ENCODE measurements at regions not wholly inside any gene's neighbourhood (a gene's known extent, or its start where the extent isn't known, plus 50 kb on each side); places are given as distances from the start of the nearest gene placed in this dataset.

DNA sequence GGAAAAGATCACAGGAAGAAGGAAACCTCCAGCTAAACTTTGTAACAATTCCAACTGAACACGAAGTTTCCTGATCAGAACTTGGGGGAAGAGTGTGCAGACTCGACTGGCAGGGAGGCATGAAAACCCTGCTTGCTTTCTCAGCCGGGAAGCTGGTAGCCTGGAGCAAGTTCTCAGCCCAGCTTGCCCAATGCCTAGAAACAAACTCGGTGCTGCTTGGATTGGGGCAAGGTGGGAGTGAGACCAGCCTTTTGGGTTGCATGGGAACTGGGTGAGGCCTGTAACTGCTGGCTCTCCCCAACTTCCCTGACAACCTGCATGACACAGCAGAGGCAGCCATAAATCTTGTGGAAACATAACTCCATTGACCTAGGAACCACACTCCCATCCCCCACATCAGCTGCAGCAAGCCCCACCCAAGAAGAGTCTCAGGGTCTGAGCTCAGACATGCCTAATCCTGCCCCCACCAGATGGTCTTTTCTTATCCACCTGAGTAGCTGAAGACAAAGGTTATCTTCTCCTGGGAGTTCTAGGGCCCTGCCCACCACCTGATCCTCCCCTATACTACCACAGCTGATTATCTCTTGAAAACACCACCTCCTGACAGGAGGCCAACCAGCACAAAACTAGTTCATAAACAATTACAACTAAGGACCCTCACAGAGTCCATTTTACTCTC, 1859.7 kb upstream of the CELF4 start:
- Histone ChIP-seq H3K4me1 (no peaks in the 10 kb centered on the region), H3K27me3 (no peaks in the 10 kb centered on the region), H3K27ac (no peak overlapping the region), H3K4me3 (no peak overlapping the region), H3K9me3 (no peaks in the 10 kb centered on the region), H3K36me3 (no peaks in the 10 kb centered on the region)
- ATAC-seq (ENCODE audit: low FRiP score in 2 of 2) (no peak), DNase-seq (no peak)
- TF ChIP-seq, protein P1, sequence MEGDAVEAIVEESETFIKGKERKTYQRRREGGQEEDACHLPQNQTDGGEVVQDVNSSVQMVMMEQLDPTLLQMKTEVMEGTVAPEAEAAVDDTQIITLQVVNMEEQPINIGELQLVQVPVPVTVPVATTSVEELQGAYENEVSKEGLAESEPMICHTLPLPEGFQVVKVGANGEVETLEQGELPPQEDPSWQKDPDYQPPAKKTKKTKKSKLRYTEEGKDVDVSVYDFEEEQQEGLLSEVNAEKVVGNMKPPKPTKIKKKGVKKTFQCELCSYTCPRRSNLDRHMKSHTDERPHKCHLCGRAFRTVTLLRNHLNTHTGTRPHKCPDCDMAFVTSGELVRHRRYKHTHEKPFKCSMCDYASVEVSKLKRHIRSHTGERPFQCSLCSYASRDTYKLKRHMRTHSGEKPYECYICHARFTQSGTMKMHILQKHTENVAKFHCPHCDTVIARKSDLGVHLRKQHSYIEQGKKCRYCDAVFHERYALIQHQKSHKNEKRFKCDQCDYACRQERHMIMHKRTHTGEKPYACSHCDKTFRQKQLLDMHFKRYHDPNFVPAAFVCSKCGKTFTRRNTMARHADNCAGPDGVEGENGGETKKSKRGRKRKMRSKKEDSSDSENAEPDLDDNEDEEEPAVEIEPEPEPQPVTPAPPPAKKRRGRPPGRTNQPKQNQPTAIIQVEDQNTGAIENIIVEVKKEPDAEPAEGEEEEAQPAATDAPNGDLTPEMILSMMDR (IDR thresholded peaks at IDR 0.05) = no peak
- TF ChIP-seq POLR2A (IDR thresholded peaks at IDR 0.05) (no peak), POLR2AphosphoS5 (IDR thresholded peaks at IDR 0.05) (no peak), EP300 (IDR thresholded peaks at IDR 0.05) (no peak)
- 67 to 83% methylated on average over 4 of the region's 4 CpGs for WGBS, 2 donors

DNA sequence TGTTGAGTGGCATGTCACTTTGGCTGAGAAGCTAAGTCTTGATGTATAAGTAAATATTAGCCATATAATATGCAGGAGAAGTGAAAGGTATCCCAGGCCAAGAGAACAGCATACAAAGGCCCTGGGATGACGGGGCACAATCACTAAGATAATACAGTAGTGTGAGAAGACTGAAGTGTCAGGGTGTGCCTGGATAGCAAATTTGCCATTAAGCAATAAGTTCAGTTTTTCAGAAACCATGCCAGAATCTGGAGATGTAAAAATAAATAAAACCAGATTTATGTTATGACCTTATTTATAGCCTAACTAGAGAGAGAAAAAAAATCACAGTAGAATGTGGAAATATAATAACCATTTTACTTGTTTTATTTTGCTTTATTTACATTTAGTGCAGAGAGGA, 1858.7 kb upstream of the CELF4 start:
- Histone ChIP-seq H3K9me3 (no peaks in the 10 kb centered on the region), H3K27ac (no peak overlapping the region), H3K27me3 (no peaks in the 10 kb centered on the region), H3K36me3 (no peaks in the 10 kb centered on the region), H3K4me1 (no peaks in the 10 kb centered on the region), H3K4me3 (no peak overlapping the region)
- ATAC-seq (ENCODE audit: low FRiP score in 2 of 2) = no peak
- DNase-seq = no peak
- TF ChIP-seq EP300 (IDR thresholded peaks at IDR 0.05) (no peak), POLR2A (IDR thresholded peaks at IDR 0.05) (no peak), POLR2AphosphoS5 (IDR thresholded peaks at IDR 0.05) (no peak)
- TF ChIP-seq, protein P1 (IDR thresholded peaks at IDR 0.05) = no peak
- whole genome bisulfite sequencing, 2 donors = 64 to 75% methylated on average over 1 of the region's 1 CpG

DNA sequence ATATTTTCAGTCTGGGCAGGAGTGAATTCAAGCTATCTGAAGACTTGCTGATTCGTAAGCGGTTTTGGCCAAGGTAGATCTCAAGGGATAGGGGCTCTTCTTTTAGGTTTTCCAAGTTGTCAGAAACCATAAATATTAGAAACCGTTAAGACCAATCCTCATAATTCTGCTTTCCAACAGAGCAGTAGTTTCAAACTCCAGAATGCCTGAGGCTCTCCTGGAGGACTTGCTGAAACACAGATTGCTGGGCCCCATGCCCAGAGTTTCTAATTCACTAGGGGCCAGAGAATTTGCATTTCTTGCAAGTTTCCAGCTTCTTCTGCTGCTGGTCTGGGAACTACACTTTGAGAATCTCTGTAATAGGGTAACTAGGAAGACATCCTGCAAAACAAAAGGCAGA, 1855.7 kb upstream of the CELF4 start:
- TF ChIP-seq POLR2A (IDR thresholded peaks at IDR 0.05) = no peak
- TF ChIP-seq POLR2AphosphoS5 (IDR thresholded peaks at IDR 0.05) = no peak
- no peaks in the 10 kb centered on the region for H3K9me3 ChIP-seq
- H3K27me3 ChIP-seq = no peaks in the 10 kb centered on the region
- DNase-seq = no peak
- no peaks in the 10 kb centered on the region for H3K36me3 ChIP-seq
- no peak overlapping the region for H3K4me3 ChIP-seq
- ATAC-seq (ENCODE audit: low FRiP score in 2 of 2) = peak in 1 of 2 donors; percentile 26
- no peak overlapping the region for H3K27ac ChIP-seq
- WGBS, 2 donors = 77 to 94% methylated on average over 3 of the region's 3 CpGs
- H3K4me1 ChIP-seq = no peaks in the 10 kb centered on the region

DNA sequence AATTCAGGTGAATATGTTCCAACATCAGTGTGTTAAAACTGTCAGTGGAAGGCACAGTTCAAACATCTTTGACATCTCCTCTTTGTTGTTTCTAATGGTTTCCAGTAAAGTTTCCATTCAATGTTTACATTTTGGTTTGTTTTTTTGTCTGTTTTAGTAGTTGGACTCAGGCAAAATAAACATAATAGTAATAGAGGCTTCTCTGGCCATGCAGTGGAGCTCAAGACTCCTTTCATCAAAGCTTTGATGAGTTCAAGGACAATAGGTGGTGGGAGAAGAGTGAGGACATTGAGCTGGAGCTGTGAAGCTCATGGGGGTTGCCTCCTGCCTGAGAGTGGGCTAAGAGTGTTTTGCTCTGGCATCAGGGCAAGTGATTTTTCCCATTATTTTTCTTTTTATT, 1853.7 kb upstream of the CELF4 start:
- no peak for DNase-seq
- no peak for ATAC-seq (ENCODE audit: low FRiP score in 2 of 2)
- no peaks in the 10 kb centered on the region for H3K9me3 ChIP-seq
- H3K27ac ChIP-seq = no peak overlapping the region
- no peak overlapping the region for H3K4me3 ChIP-seq
- H3K36me3 ChIP-seq = no peaks in the 10 kb centered on the region
- TF ChIP-seq POLR2AphosphoS5 (IDR thresholded peaks at IDR 0.05) (no peak), EP300 (IDR thresholded peaks at IDR 0.05) (no peak), POLR2A (IDR thresholded peaks at IDR 0.05) (no peak)
- no peaks in the 10 kb centered on the region for H3K4me1 ChIP-seq
- H3K27me3 ChIP-seq = no peaks in the 10 kb centered on the region

DNA sequence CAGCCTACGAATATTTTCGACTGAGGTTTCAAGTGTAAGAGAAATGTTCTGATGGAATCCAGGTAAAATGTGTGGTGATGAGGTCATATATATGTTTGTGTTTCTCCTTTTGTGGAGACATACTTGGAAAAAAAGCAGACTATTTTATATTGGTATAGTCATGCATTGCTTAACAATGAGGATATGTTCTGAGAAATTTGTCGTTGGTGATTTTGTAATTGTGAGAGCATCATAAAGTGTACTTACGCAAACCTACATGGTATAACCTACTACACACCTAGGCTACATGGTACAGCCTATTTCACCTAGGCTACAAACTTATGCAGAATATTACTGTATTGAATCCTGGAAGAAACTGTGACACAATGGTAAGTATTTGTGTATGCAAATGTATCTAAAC, 1849.9 kb upstream of the CELF4 start:
- DNase-seq (no peak), ATAC-seq (ENCODE audit: low FRiP score in 2 of 2) (no peak)
- Histone ChIP-seq H3K36me3 (no peaks in the 10 kb centered on the region), H3K27me3 (no peaks in the 10 kb centered on the region), H3K4me3 (no peak overlapping the region), H3K4me1 (no peaks in the 10 kb centered on the region), H3K27ac (no peak overlapping the region), H3K9me3 (no peaks in the 10 kb centered on the region)
- 84 to 86% methylated on average over 4 of the region's 4 CpGs for WGBS, 2 donors
- TF ChIP-seq POLR2AphosphoS5 (IDR thresholded peaks at IDR 0.05) = no peak
- no peak for TF ChIP-seq EP300 (IDR thresholded peaks at IDR 0.05)
- TF ChIP-seq, protein P1 (IDR thresholded peaks at IDR 0.05) = no peak
- no peak for TF ChIP-seq POLR2A (IDR thresholded peaks at IDR 0.05)

DNA sequence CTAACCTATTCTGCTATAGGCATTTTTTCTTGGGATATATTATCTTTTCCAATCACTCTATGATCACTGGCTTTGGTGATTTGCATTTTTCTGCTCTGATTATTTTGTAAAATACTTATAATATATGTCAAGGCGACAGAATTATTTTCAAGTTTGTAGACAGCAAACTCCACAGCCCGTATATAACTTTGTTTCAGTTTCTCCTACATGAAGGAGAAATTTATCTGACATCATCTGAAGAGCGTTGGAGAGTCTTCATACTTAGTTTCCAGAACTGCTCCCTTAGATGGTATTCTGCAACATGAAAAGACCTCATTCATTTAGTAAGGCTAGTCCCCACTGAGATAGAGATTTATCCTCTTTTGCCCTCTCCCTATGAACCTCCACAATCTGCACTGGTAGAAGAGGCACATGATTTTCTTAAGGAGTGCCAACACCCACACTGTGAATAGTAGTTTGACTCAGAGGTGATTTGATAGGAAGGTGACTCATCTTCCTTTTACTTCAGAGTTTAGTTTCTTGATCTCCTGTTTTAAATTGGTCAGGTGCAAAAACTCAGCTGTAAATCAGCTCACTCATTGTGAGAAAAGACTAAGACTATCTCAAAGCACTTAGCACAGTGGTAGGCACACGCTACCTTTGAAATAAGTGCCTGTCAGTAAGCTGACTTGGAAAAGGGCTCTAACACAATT, 1848.6 kb upstream of the CELF4 start:
- Histone ChIP-seq H3K9me3 (no peaks in the 10 kb centered on the region), H3K36me3 (no peaks in the 10 kb centered on the region), H3K4me1 (no peaks in the 10 kb centered on the region), H3K27ac (no peak overlapping the region), H3K27me3 (no peaks in the 10 kb centered on the region), H3K4me3 (no peak overlapping the region)
- DNase-seq = no peak
- no peak for ATAC-seq (ENCODE audit: low FRiP score in 2 of 2)
- 86% methylated on average over 4 of the region's 4 CpGs for WGBS, 2 donors
- TF ChIP-seq POLR2A (IDR thresholded peaks at IDR 0.05) (no peak), POLR2AphosphoS5 (IDR thresholded peaks at IDR 0.05) (no peak), EP300 (IDR thresholded peaks at IDR 0.05) (no peak)
- TF ChIP-seq, protein P1 (IDR thresholded peaks at IDR 0.05) = no peak
